ENCODE measurements at regions not wholly inside any gene's neighbourhood (a gene's known extent, or its start where the extent isn't known, plus 50 kb on each side); places are given as distances from the start of the nearest gene placed in this dataset.

GRCh38 chr10:36681751-36682632 lies 443.4 kb upstream of the ANKRD30A start:
- H3K27ac ChIP-seq = no peak overlapping the region
- TF ChIP-seq, protein P1, sequence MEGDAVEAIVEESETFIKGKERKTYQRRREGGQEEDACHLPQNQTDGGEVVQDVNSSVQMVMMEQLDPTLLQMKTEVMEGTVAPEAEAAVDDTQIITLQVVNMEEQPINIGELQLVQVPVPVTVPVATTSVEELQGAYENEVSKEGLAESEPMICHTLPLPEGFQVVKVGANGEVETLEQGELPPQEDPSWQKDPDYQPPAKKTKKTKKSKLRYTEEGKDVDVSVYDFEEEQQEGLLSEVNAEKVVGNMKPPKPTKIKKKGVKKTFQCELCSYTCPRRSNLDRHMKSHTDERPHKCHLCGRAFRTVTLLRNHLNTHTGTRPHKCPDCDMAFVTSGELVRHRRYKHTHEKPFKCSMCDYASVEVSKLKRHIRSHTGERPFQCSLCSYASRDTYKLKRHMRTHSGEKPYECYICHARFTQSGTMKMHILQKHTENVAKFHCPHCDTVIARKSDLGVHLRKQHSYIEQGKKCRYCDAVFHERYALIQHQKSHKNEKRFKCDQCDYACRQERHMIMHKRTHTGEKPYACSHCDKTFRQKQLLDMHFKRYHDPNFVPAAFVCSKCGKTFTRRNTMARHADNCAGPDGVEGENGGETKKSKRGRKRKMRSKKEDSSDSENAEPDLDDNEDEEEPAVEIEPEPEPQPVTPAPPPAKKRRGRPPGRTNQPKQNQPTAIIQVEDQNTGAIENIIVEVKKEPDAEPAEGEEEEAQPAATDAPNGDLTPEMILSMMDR (IDR thresholded peaks at IDR 0.05) = no peak
- TF ChIP-seq POLR2A (IDR thresholded peaks at IDR 0.05) = no peak
- no peaks in the 10 kb centered on the region for H3K9me3 ChIP-seq
- H3K27me3 ChIP-seq = no peaks in the 10 kb centered on the region
- no peaks in the 10 kb centered on the region for H3K36me3 ChIP-seq
- no peak for DNase-seq
- no peaks in the 10 kb centered on the region for H3K4me1 ChIP-seq
- H3K4me3 ChIP-seq = no peak overlapping the region

DNA sequence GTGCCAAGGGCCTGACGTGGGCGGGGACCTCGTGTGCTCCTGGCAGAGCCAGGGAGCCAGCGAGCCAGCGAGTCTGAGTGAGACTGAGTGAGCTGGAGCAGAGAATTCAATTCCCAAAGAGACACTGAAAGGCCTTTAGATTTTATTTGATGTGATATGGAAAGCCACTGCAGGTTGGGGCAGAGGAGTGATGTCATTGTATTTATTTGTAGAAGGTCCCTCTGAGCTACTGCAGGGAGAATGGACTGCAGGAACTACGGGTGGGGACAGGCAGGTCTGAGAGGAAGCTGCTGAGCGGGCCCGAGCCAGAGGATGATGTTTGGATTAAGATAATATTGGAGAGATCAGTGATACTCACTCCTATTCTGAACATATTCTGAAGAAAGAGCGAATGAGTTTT lies 445.8 kb upstream of the ANKRD30A start:
- Histone ChIP-seq H3K9me3 (no peaks in the 10 kb centered on the region), H3K4me1 (no peaks in the 10 kb centered on the region), H3K27me3 (no peaks in the 10 kb centered on the region), H3K36me3 (no peaks in the 10 kb centered on the region), H3K4me3 (no peak overlapping the region), H3K27ac (no peak overlapping the region)
- no peak for DNase-seq
- no peak for TF ChIP-seq POLR2A (IDR thresholded peaks at IDR 0.05)
- TF ChIP-seq, protein P1 (IDR thresholded peaks at IDR 0.05) = no peak

DNA sequence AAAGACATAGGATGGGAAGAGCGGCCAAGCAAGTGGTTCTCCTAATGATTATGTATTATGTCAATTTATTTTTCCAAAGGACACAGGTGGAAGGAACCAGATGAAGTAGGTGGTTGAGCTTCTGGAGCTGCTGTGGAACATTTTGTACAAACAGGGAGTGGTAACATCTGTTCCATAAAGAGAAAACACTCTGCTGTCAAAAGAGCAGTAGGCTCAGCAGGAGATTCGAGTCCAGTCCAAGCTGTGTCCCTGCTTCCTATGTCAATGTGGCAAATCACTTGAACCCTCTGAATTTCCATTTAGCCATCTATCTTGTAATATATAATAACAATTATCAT lies 448.0 kb upstream of the ANKRD30A start:
- H3K27me3 ChIP-seq = no peaks in the 10 kb centered on the region
- no peak overlapping the region for H3K27ac ChIP-seq
- H3K4me1 ChIP-seq = no peaks in the 10 kb centered on the region
- no peak overlapping the region for H3K4me3 ChIP-seq
- no peak for DNase-seq
- no peaks in the 10 kb centered on the region for H3K36me3 ChIP-seq
- TF ChIP-seq POLR2A (IDR thresholded peaks at IDR 0.05) = no peak
- TF ChIP-seq, protein P1 (IDR thresholded peaks at IDR 0.05) = no peak
- H3K9me3 ChIP-seq = no peaks in the 10 kb centered on the region

DNA sequence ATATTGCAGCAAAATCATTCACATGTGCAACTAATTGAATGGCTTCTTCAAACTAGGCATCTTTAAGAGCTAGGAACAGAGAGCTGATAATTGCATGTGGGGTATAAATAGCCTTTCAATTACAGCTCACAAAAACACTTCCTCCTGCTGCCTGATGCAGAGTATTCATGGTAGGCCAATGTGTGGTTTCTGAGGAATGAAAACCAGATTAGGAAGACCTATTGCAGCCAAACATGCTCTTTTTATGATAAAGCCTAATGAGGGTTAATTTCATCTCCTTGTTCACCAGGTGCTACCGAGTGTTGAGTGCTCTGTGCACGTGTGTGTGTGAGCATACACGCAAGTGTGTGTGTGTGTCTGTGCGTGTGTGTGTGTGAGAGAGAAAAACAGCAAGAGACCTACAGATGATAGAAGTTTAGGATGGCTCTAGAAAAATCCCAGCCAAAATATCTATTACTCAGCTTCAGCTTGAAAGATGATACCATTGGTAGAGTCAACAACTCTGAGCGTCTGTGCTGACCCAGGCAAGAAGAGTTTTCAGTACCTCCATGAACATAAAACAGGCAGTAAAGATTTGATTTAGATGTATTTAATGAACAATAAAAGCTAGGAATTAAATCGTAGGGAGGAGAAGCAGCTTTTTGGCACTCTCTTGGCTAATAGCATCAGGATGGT lies 448.5 kb upstream of the ANKRD30A start:
- Histone ChIP-seq H3K27me3 (no peaks in the 10 kb centered on the region), H3K36me3 (no peaks in the 10 kb centered on the region), H3K27ac (no peak overlapping the region), H3K9me3 (no peaks in the 10 kb centered on the region), H3K4me3 (no peak overlapping the region), H3K4me1 (no peaks in the 10 kb centered on the region)
- DNase-seq = no peak
- TF ChIP-seq, protein P1 (IDR thresholded peaks at IDR 0.05) = no peak
- TF ChIP-seq POLR2A (IDR thresholded peaks at IDR 0.05) = no peak

GRCh38 chr10:36676321-36676720 lies 449.1 kb upstream of the ANKRD30A start:
- H3K27ac ChIP-seq = no peak overlapping the region
- no peak overlapping the region for H3K4me3 ChIP-seq
- H3K27me3 ChIP-seq = no peaks in the 10 kb centered on the region
- no peak for DNase-seq
- no peaks in the 10 kb centered on the region for H3K4me1 ChIP-seq
- H3K36me3 ChIP-seq = no peaks in the 10 kb centered on the region
- no peaks in the 10 kb centered on the region for H3K9me3 ChIP-seq
- no peak for TF ChIP-seq POLR2A (IDR thresholded peaks at IDR 0.05)
- TF ChIP-seq, protein P1 (IDR thresholded peaks at IDR 0.05) = no peak

Measured in Peyer's patch (tissue), 4 donors.